Gastroesophageal sphincter (tissue), 4 donors: ENCODE measurements at regions not wholly inside any gene's neighbourhood (a gene's known extent, or its start where the extent isn't known, plus 50 kb on each side); places are given as distances from the start of the nearest gene placed in this dataset.

Experiments
- ATAC-seq: fragments of 150-250 bp; one replicate; pipeline ENCODE4 v1.9.1; 2016; ENCODE audit warnings: mild to moderate bottlenecking, moderate library complexity
- H3K27ac ChIP-seq, 4 donors: fragments of 200-600 bp; sonication (generic) in 3 of 4; 1 replicate in 3 of 4; 2 replicates in 1 of 4; pipeline ENCODE4 v1.5.1; 2016 to 2019
- H3K27me3 ChIP-seq: fragments of 200-600 bp; sonication (generic); one replicate; pipeline ENCODE4 v1.5.1; 2019
- H3K36me3 ChIP-seq, 2 donors: fragments of 200-600 bp; sonication (generic); one replicate each; pipeline ENCODE4 v1.5.1; 2019; ENCODE audit warnings: control low read depth in 1 of 2
- H3K4me1 ChIP-seq, 3 donors: fragments of 200-600 bp; sonication (generic); 1 replicate in 2 of 3; 2 replicates in 1 of 3; pipeline ENCODE4 v1.5.1; 2016 to 2019; ENCODE audit warnings: control low read depth in 2 of 3
- H3K4me3 ChIP-seq, 2 donors: fragments of 200-600 bp; sonication (generic); one replicate each; pipeline ENCODE4 v1.5.1; 2019; ENCODE audit warnings: mild to moderate bottlenecking in 1 of 2, moderate library complexity in 1 of 2
- H3K9me3 ChIP-seq, 3 donors: fragments of 200-600 bp; sonication (generic); one replicate each; pipeline ENCODE4 v1.5.1; 2017 to 2019; ENCODE audit warnings: control low read depth in 2 of 3
- CTCF ChIP-seq, 4 experiments: fragments of 200-600 bp in 2 of 4; fragments of 450-650 bp in 2 of 4; sonication (generic) in 1 of 4; IDR thresholded peaks; one replicate each; pipeline ENCODE4 v1.5.1; 2017 to 2019; ENCODE audit warnings: antibody characterized with exemption in 4 of 4, mild to moderate bottlenecking in 2 of 4, moderate library complexity in 2 of 4
- EP300 ChIP-seq: sonication (generic); formaldehyde crosslinking; IDR thresholded peaks from one replicate; pipeline ENCODE4 v1.6.1; 2017; ENCODE audit warnings: antibody characterized with exemption, mild to moderate bottlenecking
- POLR2A ChIP-seq, 2 donors: fragments of 450-650 bp; IDR thresholded peaks; one replicate each; pipeline ENCODE4 v1.6.1; 2017; ENCODE audit warnings: antibody characterized with exemption in 2 of 2, mild to moderate bottlenecking in 2 of 2, moderate library complexity in 1 of 2
- POLR2AphosphoS5 ChIP-seq: sonication (generic); formaldehyde crosslinking; IDR thresholded peaks from one replicate; pipeline ENCODE4 v1.6.1; 2017; ENCODE audit warnings: antibody characterized with exemption
- WGBS, 2 donors: methylation state at CpG; one replicate each; pipeline ENCODE4 v1.1.5; 2018; ENCODE audit warnings: low coverage in 1 of 2; 5-methylcytosine and 5-hydroxymethylcytosine counted together

GRCh38 chr12:116352315-116352835 is 74.9 kb upstream of the MED13L start:
- H3K4me3 ChIP-seq = no peak overlapping the region
- H3K27me3 ChIP-seq = no peaks in the 10 kb centered on the region
- no peaks in the 10 kb centered on the region for H3K9me3 ChIP-seq
- ATAC-seq = no peak
- H3K27ac ChIP-seq = no peak overlapping the region
- TF ChIP-seq CTCF (IDR thresholded peaks at IDR 0.05) (no peak), EP300 (no peak), POLR2AphosphoS5 (no peak), POLR2A (IDR thresholded peaks at IDR 0.05) (no peak)
- H3K36me3 ChIP-seq = no peaks in the 10 kb centered on the region
- H3K4me1 ChIP-seq = peaks cover 0 to under 1% (median 0%) of the 10 kb centered on the region in 3 donors
- 97 to 100% methylated on average over 1 to 4 of the region's 4 CpGs for WGBS, 2 donors

- 100% methylated on average over 1 of the region's 2 CpGs for WGBS, 2 donors
- H3K27me3 ChIP-seq = no peaks in the 10 kb centered on the region
Measured at GRCh38 chr12:116353958-116354357, 76.5 kb upstream of the MED13L start.

GRCh38 chr12:116354534-116354933 is 77.0 kb upstream of the MED13L start:
- peaks cover 2 to 14% (median 3%) of the 10 kb centered on the region in 3 donors for H3K4me1 ChIP-seq
- WGBS, 2 donors = 86 to 94% methylated on average over 4 to 5 of the region's 5 CpGs
- ATAC-seq = no peak
- H3K27ac ChIP-seq = no peak overlapping the region
- TF ChIP-seq POLR2AphosphoS5 (no peak), EP300 (no peak), POLR2A (IDR thresholded peaks at IDR 0.05) (no peak), CTCF (IDR thresholded peaks at IDR 0.05) (no peak)
- no peaks in the 10 kb centered on the region for H3K9me3 ChIP-seq
- H3K27me3 ChIP-seq = no peaks in the 10 kb centered on the region
- no peaks in the 10 kb centered on the region for H3K36me3 ChIP-seq
- no peak overlapping the region for H3K4me3 ChIP-seq

More at GRCh38 chr12:116353958-116354357, 76.5 kb upstream of the MED13L start:
- peaks cover 0 to 8% (median 0%) of the 10 kb centered on the region in 3 donors for H3K4me1 ChIP-seq
- no peaks in the 10 kb centered on the region for H3K9me3 ChIP-seq
- no peak overlapping the region for H3K27ac ChIP-seq
- H3K4me3 ChIP-seq = no peak overlapping the region
- H3K36me3 ChIP-seq = no peaks in the 10 kb centered on the region
- no peak for ATAC-seq
- no peak for TF ChIP-seq CTCF (IDR thresholded peaks at IDR 0.05)
- TF ChIP-seq EP300 = no peak
- no peak for TF ChIP-seq POLR2A (IDR thresholded peaks at IDR 0.05)
- no peak for TF ChIP-seq POLR2AphosphoS5

GRCh38 chr12:116354950-116355783 is 77.7 kb upstream of the MED13L start:
- peaks cover 4 to 19% (median 6%) of the 10 kb centered on the region in 3 donors for H3K4me1 ChIP-seq
- no peak for TF ChIP-seq POLR2AphosphoS5
- no peak for TF ChIP-seq EP300
- TF ChIP-seq CTCF (IDR thresholded peaks at IDR 0.05) = no peak
- TF ChIP-seq POLR2A (IDR thresholded peaks at IDR 0.05) = no peak
- no peaks in the 10 kb centered on the region for H3K36me3 ChIP-seq
- no peak overlapping the region for H3K4me3 ChIP-seq
- 82 to 100% methylated on average over 5 to 10 of the region's 15 CpGs for WGBS, 2 donors
- no peaks in the 10 kb centered on the region for H3K9me3 ChIP-seq
- no peak overlapping the region for H3K27ac ChIP-seq
- ATAC-seq = no peak
- no peaks in the 10 kb centered on the region for H3K27me3 ChIP-seq

GRCh38 chr12:116358536-116358892 is 81.0 kb upstream of the MED13L start:
- Histone ChIP-seq H3K36me3 (no peaks in the 10 kb centered on the region), H3K27me3 (no peaks in the 10 kb centered on the region), H3K27ac (peak overlapping the region; percentile 76 to 89 (median 86)), H3K4me1 (peaks cover 4 to 25% (median 6%) of the 10 kb centered on the region in 3 donors), H3K4me3 (peak overlapping the region in 1 of 2 donors; percentile 24), H3K9me3 (no peaks in the 10 kb centered on the region)
- no peak for ATAC-seq
- WGBS, 2 donors = 3 to 6% methylated on average over 2 to 3 of the region's 3 CpGs
- TF ChIP-seq POLR2A (IDR thresholded peaks at IDR 0.05) = no peak
- no peak for TF ChIP-seq POLR2AphosphoS5
- TF ChIP-seq EP300 = no peak
- no peak for TF ChIP-seq CTCF (IDR thresholded peaks at IDR 0.05)
